ENCODE measurements at regions not wholly inside any gene's neighbourhood (a gene's known extent, or its start where the extent isn't known, plus 50 kb on each side); places are given as distances from the start of the nearest gene placed in this dataset.

DNA sequence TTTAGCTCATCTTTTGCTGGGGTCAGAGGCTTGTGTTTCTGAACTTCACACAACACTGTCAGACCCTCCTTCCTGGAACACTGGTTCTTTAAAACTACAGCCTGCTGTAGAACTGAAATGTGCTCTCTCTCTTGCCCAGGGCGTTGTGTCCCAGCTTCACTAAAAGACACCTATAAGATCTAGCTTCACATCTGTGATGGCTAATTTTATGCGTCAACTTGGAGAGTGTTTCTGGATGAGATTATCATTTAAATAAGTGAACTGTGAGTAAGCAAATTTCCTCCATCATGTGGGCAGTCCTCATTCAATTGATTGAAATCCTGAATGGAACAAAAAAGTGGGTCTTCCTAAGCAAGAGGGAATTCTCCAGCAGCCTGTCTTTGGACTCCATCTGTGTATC lies 140.3 kb downstream of the OSR1 start:
- TF ChIP-seq EZH2 (IDR thresholded peaks at IDR 0.05; ENCODE audit: borderline replicate concordance, low read depth, low read length, severe bottlenecking): no peak
- TF ChIP-seq, protein P1, sequence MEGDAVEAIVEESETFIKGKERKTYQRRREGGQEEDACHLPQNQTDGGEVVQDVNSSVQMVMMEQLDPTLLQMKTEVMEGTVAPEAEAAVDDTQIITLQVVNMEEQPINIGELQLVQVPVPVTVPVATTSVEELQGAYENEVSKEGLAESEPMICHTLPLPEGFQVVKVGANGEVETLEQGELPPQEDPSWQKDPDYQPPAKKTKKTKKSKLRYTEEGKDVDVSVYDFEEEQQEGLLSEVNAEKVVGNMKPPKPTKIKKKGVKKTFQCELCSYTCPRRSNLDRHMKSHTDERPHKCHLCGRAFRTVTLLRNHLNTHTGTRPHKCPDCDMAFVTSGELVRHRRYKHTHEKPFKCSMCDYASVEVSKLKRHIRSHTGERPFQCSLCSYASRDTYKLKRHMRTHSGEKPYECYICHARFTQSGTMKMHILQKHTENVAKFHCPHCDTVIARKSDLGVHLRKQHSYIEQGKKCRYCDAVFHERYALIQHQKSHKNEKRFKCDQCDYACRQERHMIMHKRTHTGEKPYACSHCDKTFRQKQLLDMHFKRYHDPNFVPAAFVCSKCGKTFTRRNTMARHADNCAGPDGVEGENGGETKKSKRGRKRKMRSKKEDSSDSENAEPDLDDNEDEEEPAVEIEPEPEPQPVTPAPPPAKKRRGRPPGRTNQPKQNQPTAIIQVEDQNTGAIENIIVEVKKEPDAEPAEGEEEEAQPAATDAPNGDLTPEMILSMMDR (IDR thresholded peaks at IDR 0.05; ENCODE audit: borderline replicate concordance, extremely low read depth, low read length, poor library complexity, severe bottlenecking): no peak
